ENCODE measurements at regions not wholly inside any gene's neighbourhood (a gene's known extent, or its start where the extent isn't known, plus 50 kb on each side); places are given as distances from the start of the nearest gene placed in this dataset.

DNA sequence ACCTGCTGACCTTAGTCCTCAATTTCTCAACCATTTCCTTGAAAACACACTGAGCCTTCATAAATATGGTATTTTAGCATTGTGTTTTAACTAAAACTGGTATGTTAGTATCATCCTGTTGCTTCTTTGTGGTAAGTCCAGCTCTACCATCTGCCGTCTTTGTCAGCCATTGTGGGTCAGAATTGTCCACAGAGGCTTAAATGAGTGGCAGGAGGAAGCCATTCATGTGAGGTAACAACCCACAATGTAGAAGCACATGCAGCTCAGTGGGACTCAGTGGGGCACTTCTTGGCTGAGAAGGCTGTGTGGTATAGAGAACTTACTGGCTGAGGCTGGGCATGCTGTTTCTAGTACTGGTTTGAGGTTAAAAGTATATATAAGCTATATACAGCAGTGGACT lies 149.2 kb upstream of the NR3C1 start:
- H3K36me3 ChIP-seq (ENCODE audit: low read depth, missing control alignments), result no peaks in the 10 kb centered on the region
- 79 to 84% methylated on average over 1 of the region's 1 CpG for WGBS, 2 donors

GRCh38 chr5:143551820-143552251 lies 148.3 kb upstream of the NR3C1 start:
- Histone ChIP-seq H3K27me3 (no peaks in the 10 kb centered on the region), H3K4me3 (no peak overlapping the region), H3K27ac (no peak overlapping the region), H3K4me1 (no peaks in the 10 kb centered on the region), H3K9me3 (no peaks in the 10 kb centered on the region), H3K36me3 (ENCODE audit: low read depth, missing control alignments) (no peaks in the 10 kb centered on the region)
- no peak for DNase-seq
- 86 to 88% methylated on average over 2 of the region's 2 CpGs for WGBS, 2 donors
- TF ChIP-seq POLR2A (IDR thresholded peaks at IDR 0.05) (no peak), CTCF (IDR thresholded peaks at IDR 0.05) (no peak)
- intact Hi-C loops (cut with DNase I; ENCODE audit: low total_unique reads), result no loop called here

More for the DNA sequence above, 149.2 kb upstream of the NR3C1 start:
- DNase-seq, result no peak
- H3K9me3 ChIP-seq, result no peaks in the 10 kb centered on the region
- H3K27ac ChIP-seq, result no peak overlapping the region
- TF ChIP-seq POLR2A (IDR thresholded peaks at IDR 0.05), result no peak
- TF ChIP-seq CTCF (IDR thresholded peaks at IDR 0.05), result no peak
- H3K27me3 ChIP-seq, result no peaks in the 10 kb centered on the region
- H3K4me3 ChIP-seq, result no peak overlapping the region
- intact Hi-C loops (cut with DNase I; ENCODE audit: low total_unique reads), result no loop called here
- H3K4me1 ChIP-seq, result no peaks in the 10 kb centered on the region

GRCh38 chr5:143550986-143551630 lies 147.6 kb upstream of the NR3C1 start:
- no peaks in the 10 kb centered on the region for H3K36me3 ChIP-seq (ENCODE audit: low read depth, missing control alignments)
- H3K4me3 ChIP-seq, result no peak overlapping the region
- no peak for TF ChIP-seq CTCF (IDR thresholded peaks at IDR 0.05)
- TF ChIP-seq POLR2A (IDR thresholded peaks at IDR 0.05), result no peak
- no peak overlapping the region for H3K27ac ChIP-seq
- DNase-seq, result no peak
- no peaks in the 10 kb centered on the region for H3K9me3 ChIP-seq
- H3K4me1 ChIP-seq, result no peaks in the 10 kb centered on the region
- intact Hi-C loops (cut with DNase I; ENCODE audit: low total_unique reads), result no loop called here
- WGBS, 2 donors, result 93 to 94% methylated on average over 2 of the region's 2 CpGs
- H3K27me3 ChIP-seq, result no peaks in the 10 kb centered on the region

DNA sequence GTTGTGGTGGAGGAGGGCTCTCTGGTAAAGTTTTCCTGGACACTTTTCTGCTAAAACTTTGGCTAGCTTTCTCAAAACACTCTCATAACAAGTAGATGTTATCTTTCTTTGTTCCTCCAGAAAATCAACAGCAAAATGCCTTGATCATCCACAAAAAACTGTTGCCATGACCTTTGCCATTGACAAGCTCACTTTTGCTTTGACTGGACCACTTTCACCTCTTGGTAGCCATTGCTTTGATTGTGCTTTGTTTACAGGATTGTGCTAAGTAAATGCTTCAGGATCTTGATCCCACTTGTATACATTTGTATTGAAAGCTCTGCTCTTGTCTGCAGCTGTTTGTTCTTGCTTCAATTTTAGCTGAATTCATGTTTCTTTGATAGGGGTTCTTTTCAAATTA lies 143.9 kb upstream of the NR3C1 start:
- Histone ChIP-seq H3K9me3 (no peaks in the 10 kb centered on the region), H3K4me3 (no peak overlapping the region), H3K27ac (no peak overlapping the region), H3K27me3 (no peaks in the 10 kb centered on the region), H3K36me3 (ENCODE audit: low read depth, missing control alignments) (no peaks in the 10 kb centered on the region), H3K4me1 (no peaks in the 10 kb centered on the region)
- intact Hi-C loops (cut with DNase I; ENCODE audit: low total_unique reads), result no loop called here
- no peak for DNase-seq
- TF ChIP-seq CTCF (IDR thresholded peaks at IDR 0.05), result no peak
- no peak for TF ChIP-seq POLR2A (IDR thresholded peaks at IDR 0.05)

- no peaks in the 10 kb centered on the region for H3K27me3 ChIP-seq
- DNase-seq, result no peak
- no peaks in the 10 kb centered on the region for H3K36me3 ChIP-seq (ENCODE audit: low read depth, missing control alignments)
- no peaks in the 10 kb centered on the region for H3K4me1 ChIP-seq
- H3K9me3 ChIP-seq, result no peaks in the 10 kb centered on the region
- H3K4me3 ChIP-seq, result no peak overlapping the region
- TF ChIP-seq POLR2A (IDR thresholded peaks at IDR 0.05) (no peak), CTCF (IDR thresholded peaks at IDR 0.05) (no peak)
- no peak overlapping the region for H3K27ac ChIP-seq
- intact Hi-C loops (cut with DNase I; ENCODE audit: low total_unique reads), result no loop called here
Measured at GRCh38 chr5:143546394-143546793, 142.9 kb upstream of the NR3C1 start.
